D721Med (cell line): ENCODE measurements at regions not wholly inside any gene's neighbourhood (a gene's known extent, or its start where the extent isn't known, plus 50 kb on each side); places are given as distances from the start of the nearest gene placed in this dataset.
A peak's percentile ranks its signal among the peaks of the same experiment; 100 is the strongest.

Experiments
- DNase-seq: peaks from one replicate; pipeline ENCODE4 v3.0.0; 2011; ENCODE audit warnings: low spot score; ENCODE audit not compliant: insufficient read length
- FAIRE-seq: peaks from 2 replicates; lab custom pipeline; 2011; peaks lifted over from hg19 to GRCh38; lab: Jason Lieb, UNC
- TF ChIP-seq, protein P1 (sequence below): IDR thresholded peaks from 2 replicates; pipeline ENCODE4 v1.5.1; 2012; ENCODE audit warnings: mild to moderate bottlenecking, control low read depth; ENCODE audit not compliant: insufficient read depth; ENCODE audit errors: missing control alignments

DNA sequence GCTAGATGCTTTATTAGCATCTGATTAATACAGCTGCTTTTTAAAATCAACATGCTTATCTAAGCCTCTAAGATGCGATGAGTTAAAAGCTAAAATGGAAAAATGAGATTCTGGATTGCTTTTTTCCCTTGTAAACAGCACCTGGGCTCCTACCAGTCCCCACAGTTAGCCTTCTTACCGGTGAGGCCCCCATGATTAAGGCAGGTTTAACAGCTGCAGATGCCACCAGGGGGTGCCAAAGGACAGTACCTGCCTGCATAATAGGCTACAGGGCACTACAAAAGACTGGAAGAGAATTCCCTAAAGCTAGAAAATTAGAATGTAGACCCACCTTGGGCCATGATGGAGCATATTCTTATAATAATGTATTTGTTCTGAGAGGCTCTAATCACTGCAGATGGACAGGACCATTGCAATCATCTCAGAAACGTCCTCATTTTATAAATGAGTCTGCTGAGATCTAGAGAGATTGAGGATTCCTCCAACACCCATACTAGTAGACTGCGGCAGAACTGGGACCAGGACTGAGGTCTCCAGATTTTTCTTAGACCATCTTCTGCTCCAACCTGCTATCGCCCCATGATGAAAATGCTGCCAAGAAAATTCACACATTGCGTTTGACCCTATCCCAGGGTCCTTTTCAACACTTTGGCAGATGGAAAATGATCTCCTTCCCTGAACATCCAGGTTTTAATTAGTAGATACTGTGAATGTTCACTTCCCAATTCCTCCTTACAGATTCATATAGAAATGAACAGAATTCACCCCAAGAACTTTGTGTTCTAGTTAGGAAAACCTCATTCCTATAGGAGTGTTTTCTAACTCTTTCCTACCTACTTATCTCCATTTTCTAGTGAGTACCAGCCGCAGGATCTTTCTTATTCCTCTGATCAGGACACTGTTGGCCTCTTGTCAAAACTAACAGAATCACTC, 148.8 kb downstream of the RPS12 start:
- TF ChIP-seq, protein P1, sequence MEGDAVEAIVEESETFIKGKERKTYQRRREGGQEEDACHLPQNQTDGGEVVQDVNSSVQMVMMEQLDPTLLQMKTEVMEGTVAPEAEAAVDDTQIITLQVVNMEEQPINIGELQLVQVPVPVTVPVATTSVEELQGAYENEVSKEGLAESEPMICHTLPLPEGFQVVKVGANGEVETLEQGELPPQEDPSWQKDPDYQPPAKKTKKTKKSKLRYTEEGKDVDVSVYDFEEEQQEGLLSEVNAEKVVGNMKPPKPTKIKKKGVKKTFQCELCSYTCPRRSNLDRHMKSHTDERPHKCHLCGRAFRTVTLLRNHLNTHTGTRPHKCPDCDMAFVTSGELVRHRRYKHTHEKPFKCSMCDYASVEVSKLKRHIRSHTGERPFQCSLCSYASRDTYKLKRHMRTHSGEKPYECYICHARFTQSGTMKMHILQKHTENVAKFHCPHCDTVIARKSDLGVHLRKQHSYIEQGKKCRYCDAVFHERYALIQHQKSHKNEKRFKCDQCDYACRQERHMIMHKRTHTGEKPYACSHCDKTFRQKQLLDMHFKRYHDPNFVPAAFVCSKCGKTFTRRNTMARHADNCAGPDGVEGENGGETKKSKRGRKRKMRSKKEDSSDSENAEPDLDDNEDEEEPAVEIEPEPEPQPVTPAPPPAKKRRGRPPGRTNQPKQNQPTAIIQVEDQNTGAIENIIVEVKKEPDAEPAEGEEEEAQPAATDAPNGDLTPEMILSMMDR: peak; percentile 76
- no peak for FAIRE-seq
- no peak for DNase-seq

DNA sequence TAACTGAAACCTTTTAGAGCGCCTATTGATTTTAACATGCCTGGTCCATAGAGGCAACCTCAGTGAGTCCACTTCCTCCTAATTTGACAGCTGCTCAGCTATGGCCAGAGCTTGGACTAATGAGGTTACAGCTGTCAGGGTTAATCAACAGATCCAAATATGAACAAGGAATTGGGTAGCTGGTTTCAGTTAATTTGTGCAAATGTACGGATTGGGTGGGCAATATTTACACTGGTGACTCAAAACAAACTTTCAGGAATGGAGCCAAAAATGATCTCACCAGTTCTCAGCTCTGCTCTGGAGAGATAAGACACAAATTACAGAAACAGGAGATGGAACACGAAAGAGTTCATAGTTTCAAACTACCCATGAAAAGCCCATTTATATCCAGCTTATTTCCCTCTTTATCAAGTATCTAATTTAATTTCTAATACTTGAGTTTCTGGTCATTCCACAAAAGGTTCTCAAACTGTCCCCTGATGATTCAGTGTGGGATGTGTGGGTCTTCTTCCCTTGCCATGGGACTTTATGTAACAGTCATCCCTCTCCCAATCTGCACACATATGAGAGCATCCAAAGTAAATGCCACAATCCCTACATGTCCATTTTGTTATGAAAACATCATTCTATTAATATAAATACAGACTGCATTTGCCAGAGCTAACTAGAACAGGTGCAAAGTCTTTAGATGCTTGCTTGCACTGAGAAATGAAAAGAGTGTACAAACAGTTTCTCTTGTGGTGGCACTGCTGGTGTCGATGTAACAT, 149.9 kb downstream of the RPS12 start:
- TF ChIP-seq, protein P1: no peak
- FAIRE-seq (no peak), DNase-seq (no peak)

DNA sequence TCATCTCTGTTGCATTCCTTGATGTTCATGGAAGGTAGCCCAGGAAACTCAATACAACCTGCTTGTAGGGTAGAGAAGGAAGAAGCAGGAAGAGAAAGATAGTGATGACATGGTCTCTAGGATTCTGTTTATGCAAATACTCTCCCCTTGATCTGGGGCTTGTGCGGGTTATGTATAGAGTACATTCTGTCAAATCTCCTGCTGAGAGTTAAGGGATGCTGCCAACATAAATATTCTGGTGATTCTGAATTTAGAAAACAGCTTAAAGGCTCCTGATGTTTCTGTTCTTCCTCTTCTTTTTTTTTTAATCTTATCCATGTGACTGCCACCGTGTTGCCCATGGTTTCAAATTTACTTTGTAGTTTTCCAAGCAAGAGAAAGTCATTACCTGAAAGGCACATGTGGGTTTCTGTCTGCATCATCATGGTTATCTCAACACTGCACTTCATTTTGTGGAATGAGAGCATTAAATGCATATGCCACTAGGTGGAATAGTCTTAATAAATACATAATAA, 150.6 kb downstream of the RPS12 start:
- TF ChIP-seq, protein P1: no peak
- FAIRE-seq: no peak

DNA sequence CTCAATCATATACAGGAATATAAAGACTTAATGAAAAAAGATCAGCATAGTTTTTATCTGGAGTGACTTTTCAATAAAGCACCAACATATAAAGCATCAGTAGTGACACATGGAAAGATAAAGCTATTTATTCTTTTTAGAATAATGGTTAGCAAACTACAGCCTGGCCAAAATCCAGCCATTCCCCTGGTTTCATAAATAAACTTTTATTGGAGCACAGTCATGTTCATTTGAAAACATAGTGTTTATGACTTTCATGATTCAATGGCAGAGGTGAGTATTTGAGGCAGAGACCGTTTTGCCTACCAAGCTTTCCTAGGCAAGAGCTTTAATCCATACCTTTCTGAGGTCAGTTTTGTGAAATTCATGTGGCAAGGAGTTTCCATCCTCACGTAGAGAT, 153.5 kb downstream of the RPS12 start:
- TF ChIP-seq, protein P1: no peak
- DNase-seq (no peak), FAIRE-seq (no peak)

More for the DNA sequence above, 150.6 kb downstream of the RPS12 start:
- DNase-seq: no peak

DNA sequence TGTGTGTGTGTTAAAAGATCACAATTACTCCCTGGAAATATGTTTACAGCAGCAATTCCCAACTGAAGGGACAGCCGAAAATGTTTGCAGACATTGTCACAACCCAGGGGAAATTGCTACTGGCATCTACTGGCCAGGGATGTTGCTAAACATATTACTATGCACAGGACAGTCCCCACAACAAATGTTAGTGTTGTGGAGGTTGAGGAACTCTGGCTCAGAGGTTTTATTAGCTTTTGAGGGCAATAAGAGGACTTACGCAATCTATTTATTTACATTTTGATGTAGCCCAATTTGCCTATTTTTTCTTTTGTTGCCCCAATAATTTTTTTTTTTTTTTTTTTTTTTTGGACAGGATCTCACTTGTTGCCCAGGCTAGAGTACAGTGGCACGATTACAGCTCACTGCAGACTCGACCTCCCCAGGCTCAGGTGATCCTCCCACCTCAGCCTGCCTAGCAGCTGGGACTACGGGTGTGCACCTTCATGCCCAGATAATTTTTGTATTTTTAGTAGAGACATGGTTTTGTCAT, 154.1 kb downstream of the RPS12 start:
- FAIRE-seq (no peak), DNase-seq (no peak)
- TF ChIP-seq, protein P1: no peak

DNA sequence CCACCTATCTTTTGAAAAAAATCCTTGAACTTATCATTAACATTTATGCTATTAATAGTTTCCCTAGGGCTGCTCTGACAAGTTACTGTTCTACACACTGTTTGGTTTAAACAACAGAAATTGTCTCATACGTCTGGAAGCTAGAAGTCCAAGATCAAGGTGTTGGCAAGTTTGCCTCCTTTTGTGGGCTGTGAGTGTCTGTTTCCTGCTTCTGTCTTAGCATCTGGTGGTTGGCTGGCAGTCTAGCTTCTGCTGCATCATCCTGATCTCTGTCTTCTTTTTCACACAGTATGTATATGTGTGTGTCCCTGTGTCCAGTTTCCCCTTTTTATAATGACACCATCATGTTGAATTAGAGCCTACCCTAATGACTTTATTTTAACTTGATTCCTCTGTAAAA, 154.8 kb downstream of the RPS12 start:
- TF ChIP-seq, protein P1: no peak
- DNase-seq: no peak
- no peak for FAIRE-seq
